ENCODE measurements at regions not wholly inside any gene's neighbourhood (a gene's known extent, or its start where the extent isn't known, plus 50 kb on each side); places are given as distances from the start of the nearest gene placed in this dataset.

GRCh38 chrX:95044331-95044730, 1370.3 kb downstream of the FAM133A start:
- Histone ChIP-seq H3K4me3 (no peak overlapping the region), H2AFZ (ENCODE audit: low read depth, low read length) (no peak overlapping the region), H3K9me3 (replicated peaks; ENCODE audit: control insufficient read depth, insufficient read depth, low read depth, low read length) (no peaks in the 10 kb centered on the region), H3K27me3 (ENCODE audit: control insufficient read depth in 2 of 2, insufficient read depth in 2 of 2, low read length in 2 of 2) (no peaks in the 10 kb centered on the region), H3K36me3 (ENCODE audit: control insufficient read depth, insufficient read depth, low read length) (no peaks in the 10 kb centered on the region), H3K79me2 (ENCODE audit: control insufficient read depth, insufficient read depth, low read length) (no peaks in the 10 kb centered on the region), H3K9ac (ENCODE audit: insufficient read depth in 1 of 2, low read depth in 2 of 2, low read length in 2 of 2) (no peak overlapping the region), H3K9me1 (ENCODE audit: control insufficient read depth, insufficient read depth, low read length) (no peaks in the 10 kb centered on the region), H3K27ac (ENCODE audit: extremely low read depth, low read depth, low read length) (no peak overlapping the region), H3K4me1 (replicated peaks in 1 of 2; ENCODE audit: control insufficient read depth in 2 of 2, insufficient read depth in 2 of 2, low read length in 2 of 2) (no peaks in the 10 kb centered on the region), H3K4me2 (ENCODE audit: insufficient read depth, low read length) (no peak overlapping the region), H4K20me1 (replicated peaks; ENCODE audit: control insufficient read depth, insufficient read depth, low read length) (no peaks in the 10 kb centered on the region)
- no peak for DNase-seq (ENCODE audit: extremely low read depth in 1 of 4, low spot score in 3 of 4)
- no peak for FAIRE-seq
- no TSS peak for BruUV-seq (replicated peaks)
- ChIA-PET POLR2A (no interaction called here), CTCF (ENCODE audit: low intra/inter-chr PET ratio) (no interaction called here)
- TF ChIP-seq RBM17 (IDR thresholded peaks at IDR 0.05; ENCODE audit: borderline replicate concordance, low read depth, low read length) (no peak), THRB (CRISPR knock-in tag; conservative IDR thresholded peaks at IDR 0.05) (no peak), PYGO2 (tag; IDR thresholded peaks at IDR 0.05) (no peak), NFRKB (IDR thresholded peaks at IDR 0.05; ENCODE audit: low read depth) (no peak), ZNF12 (CRISPR knock-in tag; IDR thresholded peaks at IDR 0.05) (no peak), ID3 (CRISPR knock-in tag; IDR thresholded peaks at IDR 0.05) (no peak), ID3 (tag; IDR thresholded peaks at IDR 0.05) (no peak), FOXK1 (CRISPR knock-in tag; IDR thresholded peaks at IDR 0.05; ENCODE audit: borderline replicate concordance) (no peak), ZNF184 (CRISPR knock-in tag; IDR thresholded peaks at IDR 0.05) (no peak), IRF2 (CRISPR knock-in tag; IDR thresholded peaks at IDR 0.05) (no peak), ZNF140 (CRISPR knock-in tag; IDR thresholded peaks at IDR 0.05) (no peak), NR0B1 (IDR thresholded peaks at IDR 0.05; ENCODE audit: partially characterized antibody) (no peak), MYC (IDR thresholded peaks at IDR 0.05; ENCODE audit: low read depth, low read length) (no peak), MYC (CRISPR knock-in tag; IDR thresholded peaks at IDR 0.05; ENCODE audit: borderline replicate concordance, low read depth) (no peak), FIP1L1 (IDR thresholded peaks at IDR 0.05; ENCODE audit: low read depth, low read length, poor library complexity, severe bottlenecking) (no peak)
- no peak for ATAC-seq
- intact Hi-C loops (cut with micrococcal nuclease), result no loop called here
- in situ Hi-C loops (cut with MboI), result no loop called here
- WGBS (ENCODE audit: insufficient coverage, low coverage, missing lambda C conversion rate), result 9% methylated on average over 3 of the region's 4 CpGs
